Adipocyte (in vitro differentiated cells): ENCODE measurements at regions not wholly inside any gene's neighbourhood (a gene's known extent, or its start where the extent isn't known, plus 50 kb on each side); places are given as distances from the start of the nearest gene placed in this dataset.

Source experiments
- DNase-seq: peaks from one replicate; pipeline ENCODE4 v3.0.0-alpha.2; 2015; ENCODE audit warnings: low read depth
- H3K27me3 ChIP-seq: replicated peaks from 2 replicates; pipeline ENCODE4 v1.7.0; 2013; ENCODE audit warnings: mild to moderate bottlenecking, low read length, moderate library complexity; ENCODE audit not compliant: control insufficient read depth, insufficient read depth
- H3K36me3 ChIP-seq: 2 replicates; pipeline ENCODE4 v1.7.0; 2013; ENCODE audit warnings: low read length, mild to moderate bottlenecking, moderate library complexity; ENCODE audit not compliant: control insufficient read depth, insufficient read depth, severe bottlenecking
- H3K4me1 ChIP-seq: 2 replicates; pipeline ENCODE4 v1.7.0; 2013; ENCODE audit warnings: mild to moderate bottlenecking, low read length, moderate library complexity; ENCODE audit not compliant: control insufficient read depth, insufficient read depth
- H3K4me3 ChIP-seq: 2 replicates; pipeline ENCODE4 v1.7.0; 2013; ENCODE audit warnings: mild to moderate bottlenecking, low read length, moderate library complexity
- H3K9ac ChIP-seq: 2 replicates; pipeline ENCODE4 v1.7.0; 2013; ENCODE audit warnings: mild to moderate bottlenecking, low read length, moderate library complexity
- H3K9me3 ChIP-seq: 2 replicates; pipeline ENCODE4 v1.7.0; 2013; ENCODE audit warnings: mild to moderate bottlenecking, low read length, moderate library complexity; ENCODE audit not compliant: control insufficient read depth

DNA sequence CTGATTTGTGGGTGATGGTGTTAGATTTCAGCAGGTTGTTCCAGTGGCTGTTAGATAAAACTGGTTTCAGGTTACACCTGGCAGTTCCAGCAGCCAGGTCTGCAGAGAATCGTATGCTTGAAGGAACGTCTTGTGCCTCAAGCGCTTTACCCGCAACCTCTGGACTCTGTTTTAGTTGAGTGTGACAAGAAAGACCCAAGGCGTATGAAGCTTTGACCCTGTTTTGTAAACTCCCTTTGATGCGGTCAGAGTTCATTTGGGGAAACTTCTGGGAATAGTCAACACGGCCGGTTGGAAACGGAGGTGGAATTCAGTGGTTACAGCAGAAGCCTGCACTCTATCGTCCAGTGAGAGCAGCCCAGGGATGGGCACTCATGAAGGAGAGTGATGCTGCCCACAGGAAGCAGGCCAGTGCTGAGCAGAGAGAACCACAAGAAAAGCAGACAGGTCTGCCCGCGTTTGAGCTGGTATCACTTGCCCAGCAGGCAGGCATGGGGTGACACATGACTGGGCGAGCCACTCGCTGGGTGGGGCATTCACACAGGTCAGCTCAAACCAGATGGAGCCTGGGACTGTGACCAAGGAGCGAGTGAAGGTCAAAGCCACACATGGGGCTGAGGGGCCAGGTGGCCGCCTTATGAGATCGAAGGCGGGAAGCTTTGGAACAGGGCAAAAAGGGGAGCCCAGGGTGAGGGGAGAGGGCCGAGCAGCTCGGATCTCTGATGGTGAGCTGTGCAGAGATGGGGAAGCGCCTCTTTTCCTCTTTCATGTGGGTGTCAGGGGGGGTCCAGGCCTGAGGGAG is 99.6 kb upstream of the MBOAT2 start:
- H3K4me3 ChIP-seq, result no peak overlapping the region
- H3K27me3 ChIP-seq, result no peaks in the 10 kb centered on the region
- H3K36me3 ChIP-seq, result no peaks in the 10 kb centered on the region
- no peaks in the 10 kb centered on the region for H3K9me3 ChIP-seq
- DNase-seq, result no peak
- no peaks in the 10 kb centered on the region for H3K4me1 ChIP-seq
- no peak overlapping the region for H3K9ac ChIP-seq

GRCh38 chr2:9101763-9102425 is 98.4 kb upstream of the MBOAT2 start:
- Histone ChIP-seq H3K4me1 (no peaks in the 10 kb centered on the region), H3K36me3 (no peaks in the 10 kb centered on the region), H3K27me3 (no peaks in the 10 kb centered on the region), H3K9ac (no peak overlapping the region), H3K9me3 (no peaks in the 10 kb centered on the region), H3K4me3 (no peak overlapping the region)
- DNase-seq, result no peak

DNA sequence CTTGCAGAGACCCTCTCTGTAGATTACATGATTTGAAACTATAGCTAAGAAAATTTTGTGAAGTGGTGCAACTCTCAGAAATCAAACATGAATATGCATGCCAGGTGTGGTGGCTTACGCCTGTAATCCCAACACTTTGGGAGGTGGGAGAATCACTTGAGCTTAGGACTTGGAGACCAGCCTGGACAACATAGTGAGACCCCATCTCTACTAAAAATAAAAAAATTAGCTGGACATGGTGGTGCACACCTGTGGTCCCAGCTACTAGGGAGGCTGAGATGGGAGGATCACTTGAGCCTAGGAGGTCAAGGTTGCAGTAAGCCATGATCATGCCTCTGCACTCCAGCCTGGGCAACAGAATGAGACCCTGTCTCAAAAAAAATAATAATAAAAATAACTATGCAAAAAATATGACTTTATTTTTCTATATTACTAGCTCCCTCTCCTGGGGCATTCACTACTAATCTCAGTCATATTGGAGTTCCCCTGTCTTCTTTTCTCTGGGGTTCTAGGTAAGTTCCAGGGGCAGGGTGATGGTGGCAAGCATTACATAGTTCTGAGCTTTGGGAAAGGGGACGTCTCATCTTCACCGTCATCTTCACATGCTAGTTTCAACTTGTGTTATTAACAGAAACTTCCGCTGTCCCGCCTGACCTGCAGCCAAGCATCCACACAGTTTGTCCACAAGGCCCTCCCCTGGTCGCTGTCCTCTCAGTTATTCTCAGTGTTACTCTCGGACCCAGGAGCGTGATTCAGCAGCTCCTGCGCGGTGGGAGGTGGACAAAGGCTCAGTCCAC is 96.8 kb upstream of the MBOAT2 start:
- no peaks in the 10 kb centered on the region for H3K9me3 ChIP-seq
- no peak overlapping the region for H3K4me3 ChIP-seq
- H3K4me1 ChIP-seq, result no peaks in the 10 kb centered on the region
- no peak overlapping the region for H3K9ac ChIP-seq
- H3K27me3 ChIP-seq, result no peaks in the 10 kb centered on the region
- no peak for DNase-seq
- H3K36me3 ChIP-seq, result no peaks in the 10 kb centered on the region

GRCh38 chr2:9099341-9099751 is 95.9 kb upstream of the MBOAT2 start:
- Histone ChIP-seq H3K27me3 (no peaks in the 10 kb centered on the region), H3K36me3 (no peaks in the 10 kb centered on the region), H3K4me3 (no peak overlapping the region), H3K9me3 (no peaks in the 10 kb centered on the region), H3K9ac (no peak overlapping the region), H3K4me1 (no peaks in the 10 kb centered on the region)
- DNase-seq, result peak; percentile 55

DNA sequence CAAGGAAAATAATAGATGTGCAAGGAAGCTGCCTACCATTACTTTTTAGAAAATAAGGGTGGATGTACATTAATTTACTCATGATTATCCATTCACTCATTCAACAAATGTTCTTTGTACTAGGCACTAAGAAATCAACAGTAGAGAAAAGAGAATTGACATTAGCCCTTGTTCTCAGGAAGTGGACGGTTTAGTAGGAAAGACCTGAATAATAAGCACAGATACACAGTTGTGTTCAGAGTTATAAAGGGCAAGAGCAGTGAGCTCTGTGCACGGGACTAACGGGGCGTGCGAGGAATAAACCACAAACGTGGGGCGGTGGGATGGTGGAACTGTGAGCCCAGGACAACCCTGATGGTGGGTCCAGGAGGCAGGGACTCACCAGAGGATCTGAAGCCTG is 94.4 kb upstream of the MBOAT2 start:
- Histone ChIP-seq H3K4me3 (no peak overlapping the region), H3K9ac (no peak overlapping the region), H3K36me3 (no peaks in the 10 kb centered on the region), H3K9me3 (no peaks in the 10 kb centered on the region), H3K4me1 (no peaks in the 10 kb centered on the region), H3K27me3 (no peaks in the 10 kb centered on the region)
- no peak for DNase-seq

DNA sequence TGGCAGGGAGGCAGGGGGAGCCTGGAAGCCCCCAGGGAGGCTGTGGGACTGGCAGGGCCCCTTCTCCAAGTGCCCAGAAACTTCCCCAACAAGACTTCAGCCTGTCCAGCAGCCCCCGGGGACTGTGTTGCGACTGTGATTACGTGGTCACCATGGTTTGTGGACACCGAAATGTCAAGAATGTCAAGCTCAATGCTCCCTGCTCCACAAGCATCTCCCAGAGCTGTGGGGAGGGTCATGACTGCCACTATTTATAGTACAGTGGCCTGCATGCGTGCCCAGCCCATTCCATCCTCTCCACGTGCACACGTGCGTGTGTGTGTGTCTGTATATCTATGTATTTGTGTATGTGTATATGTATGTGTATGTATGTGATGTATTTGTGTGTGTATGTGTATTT is 93.8 kb upstream of the MBOAT2 start:
- Histone ChIP-seq H3K4me3 (no peak overlapping the region), H3K9ac (no peak overlapping the region), H3K4me1 (no peaks in the 10 kb centered on the region), H3K36me3 (no peaks in the 10 kb centered on the region), H3K9me3 (no peaks in the 10 kb centered on the region), H3K27me3 (no peaks in the 10 kb centered on the region)
- DNase-seq, result no peak

GRCh38 chr2:9096761-9097160 is 93.3 kb upstream of the MBOAT2 start:
- no peak for DNase-seq
- Histone ChIP-seq H3K36me3 (no peaks in the 10 kb centered on the region), H3K9me3 (no peaks in the 10 kb centered on the region), H3K9ac (no peak overlapping the region), H3K4me1 (no peaks in the 10 kb centered on the region), H3K4me3 (no peak overlapping the region), H3K27me3 (no peaks in the 10 kb centered on the region)

- Histone ChIP-seq H3K36me3 (no peaks in the 10 kb centered on the region), H3K9me3 (no peaks in the 10 kb centered on the region), H3K4me1 (no peaks in the 10 kb centered on the region), H3K27me3 (no peaks in the 10 kb centered on the region), H3K9ac (no peak overlapping the region), H3K4me3 (no peak overlapping the region)
- DNase-seq, result no peak
These were observed 92.2 kb upstream of the MBOAT2 start for GRCh38 chr2:9095690-9096089.

DNA sequence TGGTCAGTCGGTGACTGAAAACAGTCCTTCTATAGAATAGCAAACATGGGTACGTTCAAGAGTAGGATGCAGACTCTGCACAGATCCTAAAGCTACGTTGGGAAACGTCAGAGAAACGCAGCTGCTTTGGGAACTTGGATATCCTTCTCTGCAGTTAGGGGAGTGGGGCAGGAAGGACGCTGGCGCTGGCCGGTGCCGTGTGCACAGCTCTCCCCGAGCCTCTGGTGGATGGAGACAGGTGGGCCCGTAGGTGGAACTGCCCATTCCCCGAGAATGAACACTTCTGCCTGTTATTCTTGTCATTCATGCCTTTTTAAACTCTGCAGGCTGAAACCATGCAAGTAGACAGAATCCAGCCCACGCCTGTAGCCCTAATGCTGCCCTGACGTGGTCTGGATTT is 91.7 kb upstream of the MBOAT2 start:
- H3K4me1 ChIP-seq, result no peaks in the 10 kb centered on the region
- no peaks in the 10 kb centered on the region for H3K27me3 ChIP-seq
- no peaks in the 10 kb centered on the region for H3K36me3 ChIP-seq
- no peak for DNase-seq
- H3K9me3 ChIP-seq, result no peaks in the 10 kb centered on the region
- H3K9ac ChIP-seq, result no peak overlapping the region
- no peak overlapping the region for H3K4me3 ChIP-seq

GRCh38 chr2:9094117-9094516 is 90.6 kb upstream of the MBOAT2 start:
- no peak overlapping the region for H3K4me3 ChIP-seq
- no peak overlapping the region for H3K9ac ChIP-seq

DNA sequence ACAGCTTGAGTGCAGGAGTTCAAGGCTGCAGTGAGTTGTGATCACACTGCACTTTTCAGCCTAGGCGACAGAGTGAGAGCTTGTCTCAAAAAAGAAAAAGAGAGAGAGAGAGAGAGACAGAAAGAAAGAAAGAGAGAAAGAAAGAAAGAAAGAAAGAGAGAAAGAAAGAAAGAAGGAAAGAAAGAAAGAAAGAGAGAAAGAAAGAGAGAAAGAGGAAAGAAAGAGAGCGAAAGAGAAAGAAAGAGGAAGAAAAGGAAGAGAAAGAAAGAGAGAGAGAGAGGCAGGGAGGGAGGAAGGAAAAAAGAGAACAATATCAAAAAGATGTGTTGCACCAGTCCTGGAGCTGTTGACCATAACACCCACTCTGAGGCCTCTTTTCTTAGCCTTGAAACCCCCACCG is 89.8 kb upstream of the MBOAT2 start:
- no peak overlapping the region for H3K4me3 ChIP-seq
- no peaks in the 10 kb centered on the region for H3K9me3 ChIP-seq
- H3K9ac ChIP-seq, result no peak overlapping the region
- DNase-seq, result no peak
- no peaks in the 10 kb centered on the region for H3K4me1 ChIP-seq
- H3K36me3 ChIP-seq, result no peaks in the 10 kb centered on the region
- no peaks in the 10 kb centered on the region for H3K27me3 ChIP-seq

More at GRCh38 chr2:9094117-9094516, 90.6 kb upstream of the MBOAT2 start:
- Histone ChIP-seq H3K9me3 (no peaks in the 10 kb centered on the region), H3K36me3 (no peaks in the 10 kb centered on the region), H3K27me3 (no peaks in the 10 kb centered on the region), H3K4me1 (no peaks in the 10 kb centered on the region)
- DNase-seq, result no peak
